LNCAP (cell line): ENCODE measurements at regions not wholly inside any gene's neighbourhood (a gene's known extent, or its start where the extent isn't known, plus 50 kb on each side); places are given as distances from the start of the nearest gene placed in this dataset.

Experiments used
- TF ChIP-seq, protein P1 (sequence below): fragments of 450-650 bp; IDR thresholded peaks from 2 replicates; pipeline ENCODE4 v1.5.1; 2017; ENCODE audit warnings: mild to moderate bottlenecking

DNA sequence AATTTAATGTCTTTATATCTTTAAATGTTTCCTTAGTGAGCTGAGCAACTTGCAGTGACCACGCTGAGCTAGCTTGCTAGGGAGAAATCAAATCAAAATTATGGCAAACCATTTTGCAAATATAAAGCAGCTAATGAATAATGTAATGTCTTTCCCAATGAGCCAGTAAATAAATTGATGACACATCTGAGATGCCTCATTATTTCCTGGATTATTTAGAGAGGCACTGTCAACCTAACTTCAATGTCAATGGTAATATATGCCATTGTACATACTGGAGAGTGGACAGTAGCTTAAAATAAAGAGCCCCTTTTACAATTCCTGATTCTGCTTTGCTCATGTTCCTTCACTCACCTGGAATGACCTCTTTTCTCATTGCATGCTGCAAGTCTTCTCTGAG, 182.6 kb downstream of the PHLDA1 start:
- TF ChIP-seq, protein P1, sequence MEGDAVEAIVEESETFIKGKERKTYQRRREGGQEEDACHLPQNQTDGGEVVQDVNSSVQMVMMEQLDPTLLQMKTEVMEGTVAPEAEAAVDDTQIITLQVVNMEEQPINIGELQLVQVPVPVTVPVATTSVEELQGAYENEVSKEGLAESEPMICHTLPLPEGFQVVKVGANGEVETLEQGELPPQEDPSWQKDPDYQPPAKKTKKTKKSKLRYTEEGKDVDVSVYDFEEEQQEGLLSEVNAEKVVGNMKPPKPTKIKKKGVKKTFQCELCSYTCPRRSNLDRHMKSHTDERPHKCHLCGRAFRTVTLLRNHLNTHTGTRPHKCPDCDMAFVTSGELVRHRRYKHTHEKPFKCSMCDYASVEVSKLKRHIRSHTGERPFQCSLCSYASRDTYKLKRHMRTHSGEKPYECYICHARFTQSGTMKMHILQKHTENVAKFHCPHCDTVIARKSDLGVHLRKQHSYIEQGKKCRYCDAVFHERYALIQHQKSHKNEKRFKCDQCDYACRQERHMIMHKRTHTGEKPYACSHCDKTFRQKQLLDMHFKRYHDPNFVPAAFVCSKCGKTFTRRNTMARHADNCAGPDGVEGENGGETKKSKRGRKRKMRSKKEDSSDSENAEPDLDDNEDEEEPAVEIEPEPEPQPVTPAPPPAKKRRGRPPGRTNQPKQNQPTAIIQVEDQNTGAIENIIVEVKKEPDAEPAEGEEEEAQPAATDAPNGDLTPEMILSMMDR: no peak

DNA sequence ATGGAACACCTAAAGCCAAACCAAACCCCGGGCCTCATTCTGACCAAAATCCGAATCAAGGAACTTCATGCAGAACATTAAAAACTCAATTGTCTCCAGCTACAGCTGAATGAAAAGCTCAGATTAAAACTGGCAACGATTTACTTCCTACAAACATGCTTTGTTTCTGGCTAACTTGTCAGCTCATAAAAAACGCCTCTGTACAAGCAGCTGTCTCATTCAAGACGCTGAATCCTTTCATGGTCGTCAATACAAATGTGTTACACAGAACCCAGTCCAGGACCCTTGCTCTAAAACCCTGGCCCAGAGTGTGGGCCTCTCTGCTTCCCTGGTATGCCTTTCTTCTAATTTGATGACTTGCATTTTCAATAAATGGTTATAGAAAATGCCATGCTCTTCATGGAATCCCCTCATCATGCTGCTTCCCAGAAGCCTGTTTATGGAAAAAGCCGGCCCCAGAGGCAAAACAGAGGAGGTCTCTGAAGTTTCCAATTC, 183.1 kb downstream of the PHLDA1 start:
- TF ChIP-seq, protein P1: no peak

DNA sequence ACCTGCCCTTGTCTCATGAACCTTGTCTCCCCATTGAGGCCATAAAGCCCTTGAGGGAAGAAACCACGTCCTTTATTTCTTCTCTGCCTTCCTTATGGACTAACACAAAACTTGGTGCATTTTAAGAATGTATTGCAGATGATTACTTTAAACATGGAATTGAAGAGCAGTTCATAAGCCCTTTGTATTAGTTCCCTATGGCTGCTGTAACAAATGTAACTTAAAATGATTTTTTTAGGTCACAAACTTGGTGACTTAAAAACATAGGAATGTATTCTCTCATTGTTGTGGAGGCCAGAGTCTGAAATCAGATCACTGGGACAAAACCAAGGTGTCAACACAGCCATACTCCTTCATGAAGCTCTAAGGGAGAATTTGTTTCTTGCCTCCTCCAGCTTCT, 185.5 kb downstream of the PHLDA1 start:
- TF ChIP-seq, protein P1: no peak

DNA sequence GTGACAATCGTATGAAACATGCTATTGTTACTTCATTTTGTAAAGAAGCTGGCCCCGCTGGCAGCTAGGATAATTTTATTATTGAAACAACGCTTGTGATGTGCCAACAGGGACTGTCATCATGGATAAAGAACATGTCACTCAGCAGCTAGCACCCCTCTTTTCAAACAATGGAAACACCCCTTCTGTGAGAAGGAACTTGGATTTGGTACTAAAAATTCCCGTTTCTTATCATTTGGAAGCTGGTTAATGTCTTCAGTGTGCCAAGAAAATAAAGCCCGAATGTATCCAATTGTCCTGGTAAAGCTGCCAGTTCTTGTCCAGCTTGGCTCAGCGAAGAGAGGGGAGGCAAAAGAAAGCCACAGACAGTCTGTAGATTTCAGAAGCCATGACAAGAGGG, 186.6 kb downstream of the PHLDA1 start:
- TF ChIP-seq, protein P1: no peak

DNA sequence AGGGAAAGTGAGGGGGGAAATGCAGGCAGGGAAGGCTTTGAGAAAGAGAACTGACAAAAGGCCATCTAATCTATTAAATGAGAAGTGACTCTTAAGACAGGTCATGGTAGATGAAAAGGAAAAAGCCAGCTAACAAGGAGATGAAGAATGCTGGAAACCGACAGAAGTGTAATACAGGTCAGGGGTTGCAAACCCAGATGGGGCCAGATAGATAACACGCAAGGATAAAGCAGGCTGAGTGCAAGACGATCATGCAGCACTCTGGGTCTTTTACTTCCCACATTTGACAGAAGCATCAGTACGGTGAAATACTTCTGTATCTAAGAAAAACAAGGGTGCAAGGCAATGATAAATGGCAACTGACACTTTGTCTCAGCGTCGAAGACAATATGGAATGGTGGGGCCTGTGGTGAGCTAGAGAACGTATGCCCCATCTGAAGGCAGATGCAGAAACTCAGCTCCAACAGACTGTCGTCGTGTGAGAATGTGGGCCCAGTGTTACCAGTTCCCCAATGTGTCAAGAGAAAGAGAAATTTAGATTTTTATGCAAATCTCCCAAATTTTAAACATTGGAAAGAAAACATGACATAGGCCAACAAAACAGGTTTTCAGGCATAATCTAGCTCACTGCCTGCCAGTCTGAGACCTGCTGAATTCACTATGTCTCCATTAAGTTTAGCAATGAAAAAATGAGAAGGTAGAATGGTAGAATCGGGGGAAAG, 187.4 kb downstream of the PHLDA1 start:
- TF ChIP-seq, protein P1: no peak

DNA sequence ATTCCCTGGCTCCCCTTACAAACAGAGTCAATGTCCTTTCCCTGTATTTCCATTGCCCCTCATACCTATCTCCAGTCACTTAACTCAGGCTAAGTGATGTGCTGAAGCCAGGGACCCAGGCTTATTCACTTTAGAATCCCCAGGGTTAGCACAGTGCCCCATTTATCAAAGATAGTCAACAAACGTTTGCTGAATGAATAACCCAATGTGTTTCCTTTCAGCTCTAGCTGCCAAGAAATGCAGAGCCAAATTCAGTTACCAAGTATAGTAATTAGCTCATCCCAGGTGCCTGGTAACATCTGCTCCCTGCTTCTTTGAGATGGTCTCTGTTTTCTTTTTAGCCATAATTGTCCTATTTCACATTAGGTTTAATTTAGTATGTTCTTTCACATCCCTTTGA, 189.5 kb downstream of the PHLDA1 start:
- TF ChIP-seq, protein P1: no peak

DNA sequence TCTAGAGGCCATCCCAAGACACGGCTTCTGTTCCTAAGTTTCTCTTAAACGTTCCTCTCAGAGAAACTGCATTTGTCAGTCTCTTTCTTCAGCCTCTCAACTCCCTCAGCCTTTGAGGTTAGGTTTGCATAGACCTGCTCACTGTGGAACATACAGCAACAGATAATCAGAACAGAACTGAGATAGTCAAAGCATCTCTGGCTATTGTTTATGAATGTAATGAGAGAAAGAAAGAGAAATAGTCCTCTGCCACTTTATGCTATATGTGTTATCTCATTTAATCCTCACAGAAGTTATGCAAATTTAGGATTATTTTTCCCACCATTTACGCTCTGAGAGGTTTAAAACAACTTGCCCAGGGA, 190.6 kb downstream of the PHLDA1 start:
- TF ChIP-seq, protein P1: no peak

DNA sequence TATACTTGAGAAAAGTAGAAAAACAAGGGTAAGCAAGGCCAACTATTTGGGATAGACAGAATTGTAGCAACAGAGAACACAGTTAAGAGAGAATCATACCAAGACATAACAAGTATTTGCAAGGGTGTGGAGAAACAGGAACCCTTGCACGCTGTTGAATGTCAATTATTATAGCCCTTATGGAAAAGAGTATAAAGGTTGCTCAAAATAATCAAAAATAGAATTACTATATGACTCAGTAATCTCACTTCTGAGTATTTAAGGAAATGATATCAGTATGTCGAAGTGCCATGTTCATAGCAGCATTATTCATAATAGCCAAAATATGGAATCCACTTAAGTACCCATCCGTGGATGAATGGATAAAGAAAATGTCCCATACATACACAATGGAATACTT, 193.3 kb downstream of the PHLDA1 start:
- TF ChIP-seq, protein P1: no peak
